RWPE2 (cell line): ENCODE measurements at regions not wholly inside any gene's neighbourhood (a gene's known extent, or its start where the extent isn't known, plus 50 kb on each side); places are given as distances from the start of the nearest gene placed in this dataset.

Experiments
- ATAC-seq: fragments of 200-7000 bp; cut with Tn5 transposase; 3 replicates; pipeline ENCODE4 v1.9.1; 2021; ENCODE audit warnings: low read depth
- DNase-seq: peaks from one replicate; pipeline ENCODE4 v3.0.0-alpha.2; 2020; ENCODE audit warnings: low spot score
- H3K27ac ChIP-seq: fragments of 450-650 bp; 2 replicates; pipeline ENCODE4 v1.5.1; 2017; ENCODE audit warnings: mild to moderate bottlenecking; ENCODE audit not compliant: poor library complexity, severe bottlenecking
- H3K27me3 ChIP-seq: fragments of 250-450 bp; sonication (Bioruptor Pico); 2 replicates; pipeline ENCODE4 v1.5.1; 2021; ENCODE audit warnings: mild to moderate bottlenecking, moderate library complexity; ENCODE audit not compliant: insufficient read depth, poor library complexity, severe bottlenecking
- H3K36me3 ChIP-seq: fragments of 250-450 bp; sonication (Bioruptor Pico); 2 replicates; pipeline ENCODE4 v1.5.1; 2020; ENCODE audit warnings: low read depth, mild to moderate bottlenecking, moderate library complexity
- H3K4me1 ChIP-seq: fragments of 250-450 bp; sonication (Bioruptor Pico); 2 replicates; pipeline ENCODE4 v1.5.1; 2021; ENCODE audit warnings: mild to moderate bottlenecking, moderate library complexity; ENCODE audit not compliant: insufficient read depth, poor library complexity, severe bottlenecking
- H3K4me3 ChIP-seq: fragments of 250-450 bp; sonication (Bioruptor Pico); 2 replicates; pipeline ENCODE4 v1.5.1; 2021; ENCODE audit warnings: mild to moderate bottlenecking, moderate library complexity; ENCODE audit not compliant: severe bottlenecking
- H3K9me3 ChIP-seq: fragments of 250-450 bp; sonication (Bioruptor Pico); 2 replicates; pipeline ENCODE4 v1.5.1; 2021; ENCODE audit warnings: mild to moderate bottlenecking, moderate library complexity; ENCODE audit not compliant: severe bottlenecking
- TF ChIP-seq, protein P1 (sequence below): fragments of 450-650 bp; IDR thresholded peaks from one replicate; pipeline ENCODE4 v1.5.1; 2017; ENCODE audit warnings: mild to moderate bottlenecking, moderate library complexity; ENCODE audit not compliant: poor library complexity, severe bottlenecking

DNA sequence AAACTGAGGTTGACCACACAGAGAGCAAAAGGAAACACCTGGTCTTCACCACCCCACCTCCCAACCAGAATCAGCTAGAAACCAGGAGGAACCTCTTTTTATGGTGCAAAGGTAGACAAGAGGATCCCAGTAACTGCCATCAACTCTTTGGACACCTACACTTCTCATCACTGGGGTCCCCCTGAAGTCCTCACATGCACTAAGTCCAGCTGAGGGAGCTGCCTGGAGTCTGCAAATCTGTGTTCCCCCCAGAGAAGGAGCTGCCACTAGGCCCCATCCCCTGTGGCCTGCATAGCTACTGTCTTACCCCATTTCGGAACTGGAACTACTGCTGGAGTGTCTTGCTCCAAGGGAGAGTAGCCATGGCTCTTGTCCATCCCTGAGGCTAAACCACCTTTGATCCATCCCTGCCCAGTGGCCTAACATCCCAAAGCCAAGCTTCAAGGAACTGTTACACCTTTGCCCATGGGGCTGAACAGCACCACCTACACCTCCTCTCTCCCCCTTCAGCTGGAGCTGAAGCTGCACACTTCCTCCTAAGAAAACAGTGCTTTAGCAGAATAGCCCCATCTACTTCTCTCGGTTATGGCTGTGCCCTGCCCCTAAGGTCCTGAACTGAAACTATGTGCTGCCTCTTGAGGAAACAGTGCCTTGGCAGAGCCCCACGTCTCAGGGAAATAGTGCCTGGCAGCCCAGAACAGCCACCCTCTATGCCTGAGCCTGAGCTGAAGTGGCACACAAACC, 85.4 kb upstream of the CD53 start:
- Histone ChIP-seq H3K4me1 (no peaks in the 10 kb centered on the region), H3K27me3 (peaks cover 2% of the 10 kb centered on the region), H3K36me3 (no peaks in the 10 kb centered on the region), H3K4me3 (no peak overlapping the region), H3K27ac (no peak overlapping the region), H3K9me3 (no peaks in the 10 kb centered on the region)
- ATAC-seq, result no peak
- DNase-seq, result no peak
- TF ChIP-seq, protein P1, sequence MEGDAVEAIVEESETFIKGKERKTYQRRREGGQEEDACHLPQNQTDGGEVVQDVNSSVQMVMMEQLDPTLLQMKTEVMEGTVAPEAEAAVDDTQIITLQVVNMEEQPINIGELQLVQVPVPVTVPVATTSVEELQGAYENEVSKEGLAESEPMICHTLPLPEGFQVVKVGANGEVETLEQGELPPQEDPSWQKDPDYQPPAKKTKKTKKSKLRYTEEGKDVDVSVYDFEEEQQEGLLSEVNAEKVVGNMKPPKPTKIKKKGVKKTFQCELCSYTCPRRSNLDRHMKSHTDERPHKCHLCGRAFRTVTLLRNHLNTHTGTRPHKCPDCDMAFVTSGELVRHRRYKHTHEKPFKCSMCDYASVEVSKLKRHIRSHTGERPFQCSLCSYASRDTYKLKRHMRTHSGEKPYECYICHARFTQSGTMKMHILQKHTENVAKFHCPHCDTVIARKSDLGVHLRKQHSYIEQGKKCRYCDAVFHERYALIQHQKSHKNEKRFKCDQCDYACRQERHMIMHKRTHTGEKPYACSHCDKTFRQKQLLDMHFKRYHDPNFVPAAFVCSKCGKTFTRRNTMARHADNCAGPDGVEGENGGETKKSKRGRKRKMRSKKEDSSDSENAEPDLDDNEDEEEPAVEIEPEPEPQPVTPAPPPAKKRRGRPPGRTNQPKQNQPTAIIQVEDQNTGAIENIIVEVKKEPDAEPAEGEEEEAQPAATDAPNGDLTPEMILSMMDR, result no peak

DNA sequence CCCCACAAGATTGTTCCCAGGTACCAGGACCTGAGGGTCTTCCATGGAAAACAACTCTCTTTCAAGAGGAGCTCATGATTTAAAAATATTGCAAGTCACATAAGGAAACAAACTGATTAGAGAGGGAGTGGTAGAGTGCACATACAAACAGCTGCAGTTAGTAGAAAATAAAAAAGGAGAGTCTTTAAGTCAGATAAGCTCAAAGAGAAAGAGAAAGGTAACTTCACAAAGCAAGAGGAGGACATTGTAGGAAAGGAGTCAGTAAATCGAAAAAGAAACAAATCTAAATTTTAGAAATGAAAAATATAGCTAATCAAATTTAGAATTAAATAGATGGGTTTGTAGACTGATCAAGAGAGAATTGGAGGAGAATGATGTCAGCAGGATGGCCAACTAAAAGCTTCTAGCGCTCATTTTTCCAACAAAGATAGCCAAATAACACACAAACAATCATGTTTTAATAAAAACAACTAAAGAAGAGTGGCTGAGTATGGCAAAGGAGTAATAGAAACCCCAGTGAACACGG, 86.1 kb upstream of the CD53 start:
- H3K4me1 ChIP-seq, result no peaks in the 10 kb centered on the region
- DNase-seq (no peak), ATAC-seq (no peak)
- H3K36me3 ChIP-seq, result no peaks in the 10 kb centered on the region
- H3K27ac ChIP-seq, result no peak overlapping the region
- TF ChIP-seq, protein P1, result no peak
- H3K27me3 ChIP-seq, result peaks cover 2% of the 10 kb centered on the region
- no peak overlapping the region for H3K4me3 ChIP-seq
- H3K9me3 ChIP-seq, result no peaks in the 10 kb centered on the region

DNA sequence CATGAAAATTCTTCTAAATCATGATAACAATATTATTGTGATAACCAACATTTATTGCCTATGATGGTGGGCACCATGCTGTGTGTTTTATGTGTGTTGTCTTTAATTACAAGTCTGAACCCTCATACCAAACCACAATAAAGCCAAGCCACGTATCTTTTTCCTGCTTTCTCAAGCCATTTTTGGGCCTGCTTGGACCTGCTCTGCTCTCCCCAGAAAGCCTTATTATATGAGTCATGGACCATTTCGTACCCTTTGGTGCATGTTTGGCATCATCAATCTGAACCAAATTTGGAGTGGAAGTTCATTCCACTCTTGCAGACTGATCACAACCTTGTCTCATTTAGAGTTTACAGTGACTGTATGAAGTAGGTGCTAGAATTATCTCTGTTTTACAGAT, 87.3 kb upstream of the CD53 start:
- Histone ChIP-seq H3K27ac (no peak overlapping the region), H3K36me3 (no peaks in the 10 kb centered on the region), H3K4me1 (no peaks in the 10 kb centered on the region), H3K9me3 (no peaks in the 10 kb centered on the region), H3K4me3 (no peak overlapping the region), H3K27me3 (peaks cover 2% of the 10 kb centered on the region)
- TF ChIP-seq, protein P1, result no peak
- no peak for DNase-seq
- ATAC-seq, result peak; percentile 67

DNA sequence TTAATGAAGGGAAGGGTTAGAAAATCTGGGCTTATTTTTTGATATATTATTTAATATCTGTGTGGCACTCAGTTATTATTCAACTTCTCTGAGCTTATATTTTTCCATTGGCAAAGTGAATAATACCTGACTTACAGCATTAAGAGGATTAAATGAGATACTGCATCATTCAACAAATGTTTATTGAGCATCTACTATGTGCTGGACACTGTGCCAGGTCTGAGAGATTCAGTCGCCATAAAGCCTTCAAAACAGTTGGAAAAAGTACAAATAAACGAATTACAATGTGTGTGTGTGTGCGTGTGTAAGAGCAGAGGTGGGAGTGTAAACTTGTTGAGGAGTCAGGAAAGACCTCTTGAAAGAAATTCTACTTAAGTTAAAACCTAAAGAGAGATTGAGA, 87.9 kb upstream of the CD53 start:
- no peak overlapping the region for H3K27ac ChIP-seq
- H3K4me3 ChIP-seq, result no peak overlapping the region
- H3K36me3 ChIP-seq, result no peaks in the 10 kb centered on the region
- H3K4me1 ChIP-seq, result no peaks in the 10 kb centered on the region
- TF ChIP-seq, protein P1, result no peak
- H3K27me3 ChIP-seq, result peaks cover 7% of the 10 kb centered on the region
- no peaks in the 10 kb centered on the region for H3K9me3 ChIP-seq
- no peak for ATAC-seq
- DNase-seq, result no peak

DNA sequence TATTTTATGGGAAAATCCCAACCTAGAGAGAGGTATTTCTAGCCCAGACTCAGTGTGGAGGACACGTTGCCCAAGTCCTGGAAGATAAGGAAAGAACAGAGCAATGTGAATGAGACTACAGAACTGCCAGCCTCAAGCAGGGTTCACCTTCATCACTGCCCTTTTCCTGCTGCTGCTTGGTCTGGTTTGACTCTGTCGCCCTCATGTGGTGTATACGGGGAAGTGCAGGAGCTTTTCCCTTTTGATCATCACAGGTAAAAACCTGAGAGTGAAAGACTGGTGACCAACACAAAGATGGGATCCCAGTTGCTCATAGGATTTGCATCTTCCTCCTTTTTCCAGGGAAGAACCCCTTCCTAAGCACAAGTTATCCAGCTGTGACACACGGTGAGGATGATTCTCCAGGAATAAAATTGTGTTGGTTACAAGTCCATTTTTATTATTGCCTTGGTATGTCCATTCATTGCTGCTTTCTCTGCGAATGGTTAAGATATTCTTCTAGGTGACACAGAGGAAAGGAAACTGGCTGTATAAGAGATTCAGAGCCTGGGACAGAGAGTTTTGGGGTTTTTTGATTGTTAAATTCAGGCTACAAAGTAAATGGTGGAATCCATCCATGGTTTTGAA, 89.5 kb upstream of the CD53 start:
- TF ChIP-seq, protein P1, result peak; percentile 92
- Histone ChIP-seq H3K9me3 (no peaks in the 10 kb centered on the region), H3K27me3 (peaks cover 7% of the 10 kb centered on the region), H3K27ac (no peak overlapping the region), H3K4me1 (no peaks in the 10 kb centered on the region), H3K36me3 (no peaks in the 10 kb centered on the region), H3K4me3 (no peak overlapping the region)
- DNase-seq, result no peak
- peak; percentile 61; the same call in 2 of the 3 replicates for ATAC-seq
